GM18517 (cell line): ENCODE measurements at regions not wholly inside any gene's neighbourhood (a gene's known extent, or its start where the extent isn't known, plus 50 kb on each side); places are given as distances from the start of the nearest gene placed in this dataset.
"Not testable (repeated sequence)": the region's sequence is repeated elsewhere in the genome, so short reads cannot be mapped to it uniquely, and the experiment has no call there.

Source experiments
- ATAC-seq: cut with Tn5 transposase; IDR thresholded peaks from one replicate; pipeline ENCODE4 v1.9.1; 2021; ENCODE audit warnings: mild to moderate bottlenecking, moderate library complexity; ENCODE audit not compliant: unreplicated experiment

DNA sequence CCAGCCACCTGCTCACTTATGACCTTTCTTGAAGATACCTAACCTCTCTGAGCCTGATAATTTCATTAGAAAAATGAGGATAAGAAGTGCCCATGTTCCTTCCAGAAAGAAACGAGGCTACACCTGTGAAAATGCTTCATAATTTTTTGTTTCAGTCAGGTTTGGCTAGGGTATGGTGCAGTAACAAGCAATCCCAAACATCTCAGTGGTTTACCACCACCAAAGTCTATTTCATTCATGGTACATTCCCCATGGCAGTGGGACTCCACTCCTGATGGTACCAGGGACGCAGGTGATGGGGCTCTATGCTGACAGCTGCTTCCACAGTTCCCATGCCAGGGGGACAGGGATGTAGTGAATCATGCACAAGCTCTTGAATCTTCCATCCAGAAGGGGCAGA lies 147.6 kb upstream of the CES5A start:
- no peak for ATAC-seq

DNA sequence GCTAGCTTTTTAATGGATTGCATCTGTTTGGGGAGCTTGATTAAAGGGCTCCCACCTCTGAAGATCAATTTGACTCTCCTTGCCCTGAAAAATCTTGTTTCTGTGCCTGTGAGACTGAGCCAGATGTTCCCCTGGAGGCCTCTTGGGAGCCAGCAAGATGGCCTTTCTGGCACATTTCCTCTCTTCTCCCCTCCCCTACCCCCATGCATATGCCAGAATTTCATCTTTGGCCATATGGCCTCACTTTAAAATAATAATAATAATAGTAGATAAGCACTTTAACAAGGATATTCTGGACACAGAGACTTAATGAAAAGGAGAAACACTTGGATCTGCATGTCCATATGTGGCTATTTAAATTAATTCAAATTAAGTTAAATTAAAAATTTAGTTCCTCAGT lies 144.1 kb upstream of the CES5A start:
- ATAC-seq, result no peak

- no peak for ATAC-seq
Measured at GRCh38 chr16:56013962-56014552, 138.9 kb upstream of the CES5A start.

DNA sequence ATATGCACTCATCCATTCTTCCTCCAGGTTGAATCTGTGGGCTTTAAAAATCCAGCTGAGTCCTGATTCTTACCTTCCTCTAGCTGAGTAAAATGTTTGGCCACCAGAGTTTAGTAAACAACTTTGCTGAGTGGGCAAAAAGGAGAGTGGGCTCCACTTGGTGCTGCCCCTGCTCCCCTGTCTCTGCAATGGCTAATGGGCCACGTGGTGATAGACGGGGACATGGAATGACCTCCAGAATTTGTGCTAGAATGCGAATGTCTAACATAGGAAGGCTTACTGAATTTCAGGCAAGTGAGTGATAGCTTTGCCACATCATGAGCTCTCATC lies 137.3 kb upstream of the CES5A start:
- ATAC-seq, result no peak

DNA sequence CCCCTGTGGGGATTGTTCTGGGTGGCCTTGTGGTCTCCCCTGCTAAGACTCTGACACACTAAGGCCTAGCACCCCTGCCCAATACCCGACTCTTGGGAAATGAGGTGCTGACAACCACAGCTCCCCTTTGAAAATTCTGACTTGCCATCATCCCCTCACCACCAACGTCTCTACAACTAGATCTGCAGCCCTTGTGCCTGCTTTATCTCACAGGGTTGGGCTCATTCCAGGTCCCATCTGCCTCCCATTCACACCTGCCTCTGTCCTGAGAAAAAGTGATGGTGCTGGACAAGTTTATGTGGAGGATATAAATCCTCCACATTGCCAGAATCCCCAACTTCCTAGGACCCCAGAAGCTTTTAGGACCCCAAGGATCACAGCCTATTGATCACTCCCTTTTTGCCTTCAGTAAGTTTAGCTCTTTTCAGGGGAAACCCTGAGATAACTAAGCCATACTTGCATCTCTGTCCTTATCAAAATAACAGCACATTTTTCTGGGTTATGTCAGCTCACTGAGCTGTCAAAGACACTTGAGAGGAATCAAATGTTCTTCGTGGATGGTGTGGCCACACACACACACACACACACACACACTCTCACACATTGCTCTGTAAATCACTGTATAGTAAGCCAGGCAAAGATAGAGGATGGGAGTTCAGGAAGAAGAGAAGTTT lies 136.8 kb upstream of the CES5A start:
- ATAC-seq, result no peak

GRCh38 chr16:56005958-56006357 lies 130.8 kb upstream of the CES5A start:
- no peak for ATAC-seq

GRCh38 chr16:55999683-56000082 lies 124.5 kb upstream of the CES5A start:
- no peak for ATAC-seq

- ATAC-seq, result no peak
Measured at GRCh38 chr16:55993088-55993487, 117.9 kb upstream of the CES5A start.

DNA sequence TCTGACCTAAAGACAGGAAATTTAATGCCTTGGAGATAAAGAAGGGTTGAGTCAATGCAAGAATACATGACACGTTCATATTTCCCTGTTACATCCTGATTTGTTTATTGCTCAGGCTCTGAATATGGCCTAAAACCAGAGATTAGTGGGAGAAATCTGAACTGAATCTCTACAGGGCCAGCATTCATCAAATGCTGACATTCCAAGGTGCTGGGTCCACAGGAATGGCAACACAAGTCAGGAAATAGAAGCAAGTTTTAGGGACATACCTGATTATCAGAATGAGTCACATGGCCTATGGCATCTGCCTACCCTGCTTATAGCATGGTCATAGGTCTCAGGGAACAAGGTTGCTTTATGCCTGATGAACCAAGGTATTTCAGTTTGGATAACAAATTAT lies 117.4 kb upstream of the CES5A start:
- ATAC-seq, result no peak

DNA sequence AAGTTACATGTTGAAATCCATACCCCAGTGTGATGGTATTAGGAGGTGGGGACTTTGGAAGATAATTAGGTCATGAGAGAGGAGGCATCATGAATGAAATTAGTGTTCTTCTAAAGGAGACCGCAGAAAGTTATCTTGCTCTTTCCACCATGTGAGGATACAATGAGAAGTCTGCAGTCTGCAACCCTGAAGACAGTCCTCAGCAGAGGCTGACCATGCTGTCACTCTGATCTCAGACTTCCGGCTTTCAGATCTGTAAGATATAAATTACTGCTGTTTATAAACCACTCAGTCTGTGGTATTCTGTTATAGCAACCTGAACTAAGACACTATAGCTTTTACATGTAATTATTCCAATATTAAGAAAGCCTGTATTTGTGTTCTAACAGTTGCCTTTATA lies 116.7 kb upstream of the CES5A start:
- no peak for ATAC-seq

GRCh38 chr16:55989569-55989907 lies 114.4 kb upstream of the CES5A start:
- ATAC-seq, result no peak

DNA sequence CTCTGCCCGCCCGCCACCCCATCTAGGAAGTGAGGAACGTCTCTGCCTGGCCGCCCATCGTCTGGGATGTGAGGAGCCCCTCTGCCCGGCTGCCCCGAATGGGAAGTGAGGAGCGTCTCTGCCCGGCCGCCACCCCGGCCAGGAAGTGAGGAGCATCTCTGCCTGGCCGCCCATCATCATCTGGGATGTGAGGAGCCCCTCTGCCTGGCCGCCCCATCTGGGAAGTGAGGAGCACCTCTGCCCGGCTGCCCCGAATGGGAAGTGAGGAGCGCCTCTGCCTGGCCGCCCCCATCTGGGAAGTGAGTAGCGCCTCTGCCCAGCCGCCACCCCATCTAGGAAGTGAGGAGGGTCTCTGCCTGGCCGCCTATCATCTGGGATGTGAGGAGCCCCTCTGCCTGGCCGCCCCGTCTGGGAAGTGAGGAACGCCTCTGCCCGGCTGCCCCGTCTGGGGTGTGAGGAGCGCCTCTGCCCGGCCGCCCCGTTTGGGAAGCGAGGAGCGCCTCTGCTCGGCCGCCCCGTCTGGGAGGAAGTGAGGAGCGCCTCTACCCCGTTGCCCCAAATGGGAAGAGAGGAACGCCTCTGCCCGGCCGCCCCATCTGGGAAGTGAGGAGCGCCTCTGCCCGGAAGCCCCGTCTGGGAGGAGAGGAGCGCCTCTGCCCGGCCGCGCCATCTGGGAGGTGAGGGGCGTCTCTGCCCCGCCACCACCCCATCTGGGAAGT lies 113.8 kb upstream of the CES5A start:
- not testable (repeated sequence) for ATAC-seq

GRCh38 chr16:55988013-55988412 lies 112.8 kb upstream of the CES5A start:
- ATAC-seq, result no peak

DNA sequence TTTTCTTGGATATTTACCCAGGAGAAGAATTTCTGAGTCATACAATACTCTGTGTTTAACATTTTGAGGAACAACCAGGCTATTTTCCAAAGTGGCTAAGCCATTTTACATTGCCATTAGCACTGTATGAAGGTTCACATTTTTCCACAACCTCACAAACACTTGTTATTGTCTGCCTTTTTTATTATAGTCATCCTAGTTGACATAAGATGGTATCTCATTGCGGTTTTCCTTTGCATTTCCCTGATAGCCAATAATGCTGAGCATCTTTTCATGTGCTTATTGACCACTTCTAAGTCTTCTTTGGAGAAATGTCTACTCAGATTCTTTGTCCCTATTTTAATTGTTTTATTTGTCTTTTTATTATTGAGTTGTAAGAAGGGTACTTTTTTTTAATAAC lies 107.4 kb upstream of the CES5A start:
- ATAC-seq, result no peak

DNA sequence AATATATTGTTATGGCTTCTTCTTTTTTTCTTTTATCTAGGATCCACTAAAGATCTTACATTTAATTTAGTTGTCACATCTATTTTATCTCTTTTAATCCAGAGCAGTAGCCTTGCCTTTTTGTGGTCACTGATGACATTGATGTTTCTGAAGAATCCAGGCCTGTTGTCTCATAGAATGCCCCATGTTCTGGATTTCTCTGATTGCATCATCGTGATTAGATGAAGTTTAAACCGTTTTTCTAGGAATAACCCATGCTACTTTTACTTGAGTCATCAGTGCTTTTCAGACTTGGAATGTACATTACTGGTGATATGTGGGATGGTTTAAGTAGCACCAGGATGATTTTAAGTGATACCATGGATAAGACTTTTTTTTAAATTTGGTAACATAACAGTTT lies 106.4 kb upstream of the CES5A start:
- no peak for ATAC-seq

- ATAC-seq, result no peak
Measured at GRCh38 chr16:55976815-55977214, 101.6 kb upstream of the CES5A start.

DNA sequence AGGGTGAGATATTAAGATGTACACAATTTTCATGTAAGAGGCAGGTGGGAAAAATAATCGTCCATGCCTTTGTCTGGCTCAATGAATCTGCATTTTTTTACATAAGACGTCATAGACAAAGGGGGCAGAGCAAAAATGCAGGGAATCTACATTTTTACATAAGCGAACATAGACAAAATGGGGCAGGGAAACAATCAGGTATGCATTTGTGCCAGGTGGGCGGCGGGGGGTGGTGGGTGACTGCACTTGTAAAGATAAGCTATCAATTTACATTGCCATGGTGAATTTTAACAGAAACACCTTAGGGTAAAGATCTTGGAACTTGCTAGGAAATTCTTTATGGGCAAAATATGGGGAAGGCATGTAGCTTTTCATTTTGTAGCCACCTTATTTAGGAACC lies 96.3 kb upstream of the CES5A start:
- no peak for ATAC-seq

GRCh38 chr16:55968221-55968620 lies 93.0 kb upstream of the CES5A start:
- ATAC-seq, result no peak

GRCh38 chr16:55964923-55965475 lies 89.8 kb upstream of the CES5A start:
- ATAC-seq, result no peak

DNA sequence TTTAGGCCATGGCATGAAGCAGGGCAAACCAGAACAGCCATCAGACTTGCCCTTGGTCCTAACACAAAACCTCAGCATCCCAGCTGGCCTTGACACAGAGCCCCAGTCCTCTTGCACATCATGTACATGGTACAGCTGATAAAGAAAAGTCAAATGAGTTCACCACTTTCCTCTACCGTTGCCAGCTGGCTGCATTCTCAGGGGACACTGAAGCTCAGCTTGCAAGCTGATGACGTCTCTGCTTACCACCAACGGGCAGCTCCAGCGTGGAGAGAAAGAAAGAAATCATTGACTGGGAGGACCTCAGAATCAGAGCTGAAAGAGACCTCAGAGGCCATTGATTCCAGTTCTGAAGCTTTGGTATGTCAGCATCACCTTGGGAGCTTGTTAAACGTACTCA lies 80.7 kb upstream of the CES5A start:
- ATAC-seq, result no peak

DNA sequence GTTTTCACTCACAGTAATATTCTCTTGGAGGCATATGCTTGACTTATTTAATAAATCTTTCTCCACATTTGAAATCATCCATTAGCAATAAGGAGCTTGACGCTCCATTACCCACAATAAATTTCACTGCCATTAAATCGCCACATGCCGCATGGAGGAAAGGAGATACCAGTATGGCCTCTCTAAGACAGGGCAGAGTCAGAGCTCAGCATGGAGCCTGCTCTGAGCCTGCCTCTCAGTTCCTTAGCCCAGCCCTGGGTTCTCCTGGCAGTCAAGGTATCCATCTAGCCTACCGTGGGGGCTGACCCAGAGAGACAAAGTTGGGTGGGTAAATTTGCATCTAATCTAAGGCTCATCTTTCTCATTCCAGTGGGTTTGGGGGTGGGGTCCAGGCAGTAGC lies 80.3 kb upstream of the CES5A start:
- no peak for ATAC-seq

GRCh38 chr16:55954906-55955305 lies 79.7 kb upstream of the CES5A start:
- no peak for ATAC-seq
